D721Med (cell line): ENCODE measurements at regions not wholly inside any gene's neighbourhood (a gene's known extent, or its start where the extent isn't known, plus 50 kb on each side); places are given as distances from the start of the nearest gene placed in this dataset.

ENCODE experiments used
- DNase-seq: peaks from one replicate; pipeline ENCODE4 v3.0.0; 2011; ENCODE audit warnings: low spot score; ENCODE audit not compliant: insufficient read length
- FAIRE-seq: peaks from 2 replicates; lab custom pipeline; 2011; peaks lifted over from hg19 to GRCh38; lab: Jason Lieb, UNC
- CTCF ChIP-seq: IDR thresholded peaks from 2 replicates; pipeline ENCODE4 v1.5.1; 2012; ENCODE audit warnings: mild to moderate bottlenecking, control low read depth; ENCODE audit not compliant: insufficient read depth; ENCODE audit errors: missing control alignments

- no peak for DNase-seq
- FAIRE-seq: no peak
- no peak for TF ChIP-seq CTCF
Observed at GRCh38 chr7:67466109-67466508, 469.5 kb downstream of the TYW1 start.

- no peak for TF ChIP-seq CTCF
- FAIRE-seq: no peak
- DNase-seq: no peak
Observed at GRCh38 chr7:67470256-67470751, 473.7 kb downstream of the TYW1 start.

- no peak for DNase-seq
- peak; percentile 32 for FAIRE-seq
- no peak for TF ChIP-seq CTCF
Observed at GRCh38 chr7:67475293-67475692, 478.7 kb downstream of the TYW1 start.

- TF ChIP-seq CTCF: no peak
- no peak for DNase-seq
- no peak for FAIRE-seq
Observed at GRCh38 chr7:67478066-67478465, 481.4 kb downstream of the TYW1 start.

GRCh38 chr7:67484244-67484751, 487.7 kb downstream of the TYW1 start:
- DNase-seq (peak; percentile 40), FAIRE-seq (no peak)
- peak; percentile 90 for TF ChIP-seq CTCF

GRCh38 chr7:67486401-67486800, 489.8 kb downstream of the TYW1 start:
- FAIRE-seq: peak; percentile 21
- no peak for TF ChIP-seq CTCF
- no peak for DNase-seq

GRCh38 chr7:67487316-67487715, 490.7 kb downstream of the TYW1 start:
- no peak for FAIRE-seq
- no peak for DNase-seq
- no peak for TF ChIP-seq CTCF
